Colonic mucosa (tissue), 4 donors: ENCODE measurements at regions not wholly inside any gene's neighbourhood (a gene's known extent, or its start where the extent isn't known, plus 50 kb on each side); places are given as distances from the start of the nearest gene placed in this dataset.

Source experiments
- DNase-seq: peaks from one replicate; pipeline ENCODE4 v3.0.0-alpha.2; 2020
- H3K27ac ChIP-seq: fragments of 200-600 bp; one replicate; pipeline ENCODE4 v1.8.0; 2021
- H3K27me3 ChIP-seq: fragments of 200-600 bp; one replicate; pipeline ENCODE4 v1.8.0; 2021
- H3K36me3 ChIP-seq: fragments of 200-600 bp; one replicate; pipeline ENCODE4 v1.8.0; 2021
- H3K4me1 ChIP-seq: fragments of 200-600 bp; one replicate; pipeline ENCODE4 v1.8.0; 2021; ENCODE audit warnings: mild to moderate bottlenecking
- H3K4me3 ChIP-seq: fragments of 200-600 bp; one replicate; pipeline ENCODE4 v1.8.0; 2021
- H3K9ac ChIP-seq, 2 donors: one replicate each; pipeline ENCODE4 v1.7.0; 2013; ENCODE audit warnings: control low read depth in 2 of 2, low read depth in 2 of 2, low read length in 2 of 2
- H3K9me3 ChIP-seq: fragments of 200-600 bp; one replicate; pipeline ENCODE4 v1.8.0; 2021
- CTCF ChIP-seq: fragments of 200-600 bp; IDR thresholded peaks from one replicate; pipeline ENCODE4 v1.8.0; 2022; ENCODE audit warnings: antibody characterized with exemption, mild to moderate bottlenecking
- intact Hi-C: fragments of 100-400 bp; cut with DNase I; formaldehyde crosslinking; loops from one replicate; pipeline ENCODE4 v1.14.1; 2022
- donor health status: healthy.
- donor health status: DM: no; HTN: no; CAD: no.
- donor health status: DM: no; HTN: no; CAD: no.

- intact Hi-C loops, result no loop called here
- DNase-seq, result no peak
- Histone ChIP-seq H3K4me1 (no peaks in the 10 kb centered on the region), H3K36me3 (no peaks in the 10 kb centered on the region), H3K9ac (no peak overlapping the region), H3K9me3 (no peaks in the 10 kb centered on the region), H3K4me3 (no peak overlapping the region), H3K27ac (no peak overlapping the region), H3K27me3 (no peaks in the 10 kb centered on the region)
- no peak for TF ChIP-seq CTCF
Observed at GRCh38 chr1:165047994-165048393, 308.5 kb downstream of the LMX1A start.

- TF ChIP-seq CTCF, result no peak
- no peak overlapping the region for H3K4me3 ChIP-seq
- no peaks in the 10 kb centered on the region for H3K36me3 ChIP-seq
- H3K27me3 ChIP-seq, result no peaks in the 10 kb centered on the region
- no peak overlapping the region for H3K9ac ChIP-seq
- H3K27ac ChIP-seq, result no peak overlapping the region
- H3K4me1 ChIP-seq, result no peaks in the 10 kb centered on the region
- H3K9me3 ChIP-seq, result no peaks in the 10 kb centered on the region
- no peak for DNase-seq
- intact Hi-C loops, result no loop called here
Observed at GRCh38 chr1:165045902-165046301, 310.6 kb downstream of the LMX1A start.

- no peak overlapping the region for H3K9ac ChIP-seq
- intact Hi-C loops, result no loop called here
- no peak overlapping the region for H3K27ac ChIP-seq
- H3K4me3 ChIP-seq, result no peak overlapping the region
- no peaks in the 10 kb centered on the region for H3K4me1 ChIP-seq
- H3K27me3 ChIP-seq, result no peaks in the 10 kb centered on the region
- TF ChIP-seq CTCF, result no peak
- no peak for DNase-seq
- H3K9me3 ChIP-seq, result no peaks in the 10 kb centered on the region
- H3K36me3 ChIP-seq, result no peaks in the 10 kb centered on the region
Observed at GRCh38 chr1:165040641-165041040, 315.9 kb downstream of the LMX1A start.

GRCh38 chr1:165039996-165040395, 316.5 kb downstream of the LMX1A start:
- no peak overlapping the region for H3K4me3 ChIP-seq
- DNase-seq, result no peak
- no peaks in the 10 kb centered on the region for H3K36me3 ChIP-seq
- no peaks in the 10 kb centered on the region for H3K27me3 ChIP-seq
- H3K9ac ChIP-seq, result no peak overlapping the region
- no peaks in the 10 kb centered on the region for H3K9me3 ChIP-seq
- TF ChIP-seq CTCF, result no peak
- no peaks in the 10 kb centered on the region for H3K4me1 ChIP-seq
- intact Hi-C loops, result no loop called here
- H3K27ac ChIP-seq, result no peak overlapping the region

GRCh38 chr1:165036403-165036802, 320.1 kb downstream of the LMX1A start:
- Histone ChIP-seq H3K36me3 (no peaks in the 10 kb centered on the region), H3K4me3 (no peak overlapping the region), H3K9ac (no peak overlapping the region), H3K27me3 (no peaks in the 10 kb centered on the region), H3K4me1 (no peaks in the 10 kb centered on the region), H3K9me3 (no peaks in the 10 kb centered on the region), H3K27ac (no peak overlapping the region)
- no peak for TF ChIP-seq CTCF
- no peak for DNase-seq
- intact Hi-C loops, result no loop called here
